Endodermal cell (in vitro differentiated cells): ENCODE measurements at regions not wholly inside any gene's neighbourhood (a gene's known extent, or its start where the extent isn't known, plus 50 kb on each side); places are given as distances from the start of the nearest gene placed in this dataset.

Experiments used
- DNase-seq: peaks from one replicate; pipeline ENCODE4 v3.0.0-alpha.2; 2017
- H3K27ac ChIP-seq: 2 replicates; pipeline ENCODE4 v1.5.1; 2013; ENCODE audit warnings: mild to moderate bottlenecking, low read depth, low read length, moderate library complexity
- H3K27me3 ChIP-seq: 2 replicates; pipeline ENCODE4 v1.6.1; 2013; ENCODE audit warnings: mild to moderate bottlenecking, low read length, moderate library complexity; ENCODE audit not compliant: insufficient read depth, control insufficient read depth, poor library complexity, severe bottlenecking
- H3K36me3 ChIP-seq: 2 replicates; pipeline ENCODE4 v1.7.0; 2013; ENCODE audit warnings: mild to moderate bottlenecking, low read length, moderate library complexity; ENCODE audit not compliant: control insufficient read depth, insufficient read depth
- H3K4me1 ChIP-seq: one replicate; pipeline ENCODE4 v1.7.0; 2013; ENCODE audit warnings: low read length; ENCODE audit not compliant: control insufficient read depth, insufficient read depth
- H3K4me3 ChIP-seq: 2 replicates; pipeline ENCODE4 v1.5.1; 2013; ENCODE audit warnings: mild to moderate bottlenecking, low read length, moderate library complexity
- H3K9ac ChIP-seq: 2 replicates; pipeline ENCODE4 v1.6.1; 2013; ENCODE audit warnings: mild to moderate bottlenecking, low read length, moderate library complexity; ENCODE audit not compliant: poor library complexity, severe bottlenecking; ENCODE audit errors: extremely low read depth
- H3K9me3 ChIP-seq: 2 replicates; pipeline ENCODE4 v1.6.1; 2013; ENCODE audit warnings: mild to moderate bottlenecking, low read length, moderate library complexity; ENCODE audit not compliant: control insufficient read depth
- H3K27ac Mint-ChIP-seq: 2 replicates; pipeline ENCODE4 v1.8.0; 2020; ENCODE audit warnings: mixed read lengths
- H3K27me3 Mint-ChIP-seq: 2 replicates; pipeline ENCODE4 v1.8.0; 2021; ENCODE audit warnings: mild to moderate bottlenecking, mixed read lengths; ENCODE audit not compliant: insufficient read depth
- H3K36me3 Mint-ChIP-seq: 2 replicates; pipeline ENCODE4 v1.8.0; 2020; ENCODE audit warnings: low read depth, mixed read lengths
- H3K4me1 Mint-ChIP-seq: 2 replicates; pipeline ENCODE4 v1.8.0; 2020; ENCODE audit warnings: mixed read lengths
- H3K4me3 Mint-ChIP-seq: 2 replicates; pipeline ENCODE4 v1.8.0; 2020; ENCODE audit warnings: mild to moderate bottlenecking, moderate library complexity, mixed read lengths
- H3K9me3 Mint-ChIP-seq: 2 replicates; pipeline ENCODE4 v1.8.0; 2020; ENCODE audit warnings: mild to moderate bottlenecking, mixed read lengths
- WGBS, 2 experiments: methylation state at CpG; one replicate each; pipeline versions ENCODE4 v1.1.5 to v1.1.7; 2013; ENCODE audit warnings: missing lambda C conversion rate in 2 of 2, mixed read lengths in 1 of 2; ENCODE audit not compliant: insufficient coverage in 1 of 2, insufficient read length in 1 of 2; 5-methylcytosine and 5-hydroxymethylcytosine counted together
- TF ChIP-seq, protein P1 (sequence below): fragments of 200-600 bp; sonication (generic); conservative IDR thresholded peaks from 2 replicates; pipeline ENCODE4 v1.5.0; 2021; ENCODE audit warnings: antibody characterized with exemption, mild to moderate bottlenecking

DNA sequence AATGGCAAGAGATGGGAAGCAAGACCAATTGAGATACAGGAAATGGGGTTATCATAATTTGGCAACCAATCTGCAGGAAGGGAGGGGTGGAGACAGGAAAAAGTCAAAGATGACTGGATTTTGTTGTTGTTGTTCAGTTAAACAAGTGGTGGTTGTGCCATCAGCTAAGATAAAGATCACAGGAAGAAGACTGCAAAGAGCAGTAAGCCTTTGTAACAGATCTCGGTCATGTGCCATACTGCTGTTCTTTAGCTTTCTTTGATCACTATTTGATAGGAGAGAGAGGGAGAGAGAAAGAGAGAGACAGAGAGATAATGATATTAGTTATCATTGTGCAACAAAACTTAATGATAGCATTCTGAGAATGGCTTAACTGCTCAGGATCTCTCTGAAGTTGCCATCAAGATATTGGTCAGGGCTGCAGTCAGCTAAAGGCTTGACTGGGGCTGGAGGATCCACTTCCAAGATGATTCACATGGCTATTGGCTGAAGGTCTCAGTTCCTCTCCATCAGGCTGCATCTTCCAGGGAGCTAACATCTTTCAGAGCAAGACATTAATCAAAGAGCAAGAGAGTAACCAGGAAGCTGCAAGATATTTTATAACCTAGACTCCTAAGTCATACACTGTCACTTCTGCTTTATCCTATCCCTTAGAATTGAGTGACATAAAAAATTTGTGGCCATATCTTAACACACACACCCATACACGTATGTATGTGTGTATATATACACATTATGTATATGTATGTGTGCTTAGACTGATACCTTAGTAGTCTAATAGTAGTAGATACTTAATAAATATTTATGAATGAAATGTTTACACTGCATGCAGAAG is 405.0 kb downstream of the SHISA9 start:
- H3K4me3 ChIP-seq: no peak overlapping the region
- Mint-ChIP-seq H3K9me3 (no peaks in the 10 kb centered on the region), H3K27me3 (no peaks in the 10 kb centered on the region), H3K27ac (no peak overlapping the region), H3K36me3 (no peaks in the 10 kb centered on the region), H3K4me1 (peaks cover 6% of the 10 kb centered on the region), H3K4me3 (no peak overlapping the region)
- no peaks in the 10 kb centered on the region for H3K36me3 ChIP-seq
- WGBS, 2 experiments: 89 to 93% methylated on average over 1 of the region's 2 CpGs
- H3K9ac ChIP-seq: no peak overlapping the region
- no peak for DNase-seq
- H3K27me3 ChIP-seq: no peaks in the 10 kb centered on the region
- H3K9me3 ChIP-seq: no peaks in the 10 kb centered on the region
- H3K4me1 ChIP-seq: no peaks in the 10 kb centered on the region
- TF ChIP-seq, protein P1, sequence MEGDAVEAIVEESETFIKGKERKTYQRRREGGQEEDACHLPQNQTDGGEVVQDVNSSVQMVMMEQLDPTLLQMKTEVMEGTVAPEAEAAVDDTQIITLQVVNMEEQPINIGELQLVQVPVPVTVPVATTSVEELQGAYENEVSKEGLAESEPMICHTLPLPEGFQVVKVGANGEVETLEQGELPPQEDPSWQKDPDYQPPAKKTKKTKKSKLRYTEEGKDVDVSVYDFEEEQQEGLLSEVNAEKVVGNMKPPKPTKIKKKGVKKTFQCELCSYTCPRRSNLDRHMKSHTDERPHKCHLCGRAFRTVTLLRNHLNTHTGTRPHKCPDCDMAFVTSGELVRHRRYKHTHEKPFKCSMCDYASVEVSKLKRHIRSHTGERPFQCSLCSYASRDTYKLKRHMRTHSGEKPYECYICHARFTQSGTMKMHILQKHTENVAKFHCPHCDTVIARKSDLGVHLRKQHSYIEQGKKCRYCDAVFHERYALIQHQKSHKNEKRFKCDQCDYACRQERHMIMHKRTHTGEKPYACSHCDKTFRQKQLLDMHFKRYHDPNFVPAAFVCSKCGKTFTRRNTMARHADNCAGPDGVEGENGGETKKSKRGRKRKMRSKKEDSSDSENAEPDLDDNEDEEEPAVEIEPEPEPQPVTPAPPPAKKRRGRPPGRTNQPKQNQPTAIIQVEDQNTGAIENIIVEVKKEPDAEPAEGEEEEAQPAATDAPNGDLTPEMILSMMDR: no peak
- H3K27ac ChIP-seq: no peak overlapping the region

- TF ChIP-seq, protein P1: no peak
- no peak overlapping the region for H3K4me3 ChIP-seq
- Mint-ChIP-seq H3K4me1 (peaks cover 8% of the 10 kb centered on the region), H3K27ac (no peak overlapping the region), H3K4me3 (no peak overlapping the region), H3K9me3 (no peaks in the 10 kb centered on the region), H3K36me3 (no peaks in the 10 kb centered on the region), H3K27me3 (no peaks in the 10 kb centered on the region)
- no peak overlapping the region for H3K27ac ChIP-seq
- H3K9ac ChIP-seq: no peak overlapping the region
- no peaks in the 10 kb centered on the region for H3K27me3 ChIP-seq
- DNase-seq: no peak
- WGBS, 2 experiments: 83 to 90% methylated on average over 2 to 3 of the region's 4 CpGs
- H3K36me3 ChIP-seq: no peaks in the 10 kb centered on the region
- no peaks in the 10 kb centered on the region for H3K4me1 ChIP-seq
- H3K9me3 ChIP-seq: peaks cover 4% of the 10 kb centered on the region
These were observed 405.9 kb downstream of the SHISA9 start for GRCh38 chr16:13307255-13307654.

DNA sequence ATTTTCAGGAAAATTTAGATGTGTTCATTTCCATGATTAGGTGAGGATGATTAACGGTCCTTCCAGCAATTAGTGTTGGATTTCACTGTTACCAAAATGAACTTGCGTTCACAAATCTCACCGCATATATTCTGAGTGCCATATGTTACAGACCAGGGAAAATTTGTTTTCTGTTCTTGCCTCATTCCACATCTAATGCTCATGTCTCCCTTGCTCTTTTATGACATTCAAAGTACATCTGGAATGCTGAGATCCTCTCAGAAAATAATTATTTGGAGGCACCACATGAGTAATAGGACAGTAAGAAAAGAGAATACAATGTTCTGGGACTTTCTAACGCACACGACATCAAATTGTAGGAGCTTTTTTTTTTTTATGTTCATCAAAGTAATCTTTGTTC is 406.5 kb downstream of the SHISA9 start:
- Mint-ChIP-seq H3K4me1 (peaks cover 8% of the 10 kb centered on the region), H3K9me3 (no peaks in the 10 kb centered on the region), H3K4me3 (no peak overlapping the region), H3K27me3 (no peaks in the 10 kb centered on the region), H3K27ac (no peak overlapping the region), H3K36me3 (no peaks in the 10 kb centered on the region)
- peaks cover 5% of the 10 kb centered on the region for H3K9me3 ChIP-seq
- no peaks in the 10 kb centered on the region for H3K4me1 ChIP-seq
- WGBS, 2 experiments: 95 to 100% methylated on average over 1 to 5 of the region's 5 CpGs
- H3K9ac ChIP-seq: no peak overlapping the region
- H3K4me3 ChIP-seq: no peak overlapping the region
- TF ChIP-seq, protein P1: no peak
- H3K27ac ChIP-seq: no peak overlapping the region
- DNase-seq: no peak
- no peaks in the 10 kb centered on the region for H3K27me3 ChIP-seq
- H3K36me3 ChIP-seq: no peaks in the 10 kb centered on the region
